AG09309 (cell line): ENCODE measurements at regions not wholly inside any gene's neighbourhood (a gene's known extent, or its start where the extent isn't known, plus 50 kb on each side); places are given as distances from the start of the nearest gene placed in this dataset.

ENCODE experiments used
- DNase-seq: peaks from one replicate; pipeline ENCODE4 v3.0.0-alpha.2; 2010; ENCODE audit warnings: low read depth
- H3K4me3 ChIP-seq: 2 replicates; pipeline ENCODE4 v1.5.1; 2011; ENCODE audit warnings: mild to moderate bottlenecking, low read depth, low read length, moderate library complexity; ENCODE audit not compliant: control insufficient read depth
- TF ChIP-seq, protein P1 (sequence below): IDR thresholded peaks from 2 replicates; pipeline ENCODE4 v1.5.1; 2011; ENCODE audit warnings: mild to moderate bottlenecking, low read depth, low read length, inconsistent platforms; ENCODE audit not compliant: insufficient read depth, control insufficient read depth; ENCODE audit errors: missing control alignments

DNA sequence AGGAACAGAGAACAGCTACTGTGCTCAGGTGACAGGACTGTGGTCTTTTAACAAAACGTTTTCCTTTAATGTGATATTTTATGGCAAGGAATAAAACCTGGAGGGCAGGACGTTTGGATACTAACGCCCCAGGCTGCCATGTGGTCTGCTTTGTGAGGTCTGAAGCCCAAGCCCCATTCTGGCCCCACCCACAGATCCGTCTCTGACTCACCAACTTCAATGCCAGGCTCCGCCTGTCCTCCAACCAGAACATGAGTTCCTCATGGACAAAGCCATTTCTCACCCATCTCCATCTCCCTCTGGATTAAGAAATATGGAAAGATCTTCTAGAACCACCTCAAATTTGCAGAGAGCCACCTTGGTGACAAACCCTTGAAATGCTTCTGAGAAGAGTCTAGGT, 148.8 kb downstream of the CRYBB2 start:
- TF ChIP-seq, protein P1, sequence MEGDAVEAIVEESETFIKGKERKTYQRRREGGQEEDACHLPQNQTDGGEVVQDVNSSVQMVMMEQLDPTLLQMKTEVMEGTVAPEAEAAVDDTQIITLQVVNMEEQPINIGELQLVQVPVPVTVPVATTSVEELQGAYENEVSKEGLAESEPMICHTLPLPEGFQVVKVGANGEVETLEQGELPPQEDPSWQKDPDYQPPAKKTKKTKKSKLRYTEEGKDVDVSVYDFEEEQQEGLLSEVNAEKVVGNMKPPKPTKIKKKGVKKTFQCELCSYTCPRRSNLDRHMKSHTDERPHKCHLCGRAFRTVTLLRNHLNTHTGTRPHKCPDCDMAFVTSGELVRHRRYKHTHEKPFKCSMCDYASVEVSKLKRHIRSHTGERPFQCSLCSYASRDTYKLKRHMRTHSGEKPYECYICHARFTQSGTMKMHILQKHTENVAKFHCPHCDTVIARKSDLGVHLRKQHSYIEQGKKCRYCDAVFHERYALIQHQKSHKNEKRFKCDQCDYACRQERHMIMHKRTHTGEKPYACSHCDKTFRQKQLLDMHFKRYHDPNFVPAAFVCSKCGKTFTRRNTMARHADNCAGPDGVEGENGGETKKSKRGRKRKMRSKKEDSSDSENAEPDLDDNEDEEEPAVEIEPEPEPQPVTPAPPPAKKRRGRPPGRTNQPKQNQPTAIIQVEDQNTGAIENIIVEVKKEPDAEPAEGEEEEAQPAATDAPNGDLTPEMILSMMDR = no peak
- no peak overlapping the region for H3K4me3 ChIP-seq
- DNase-seq = no peak

DNA sequence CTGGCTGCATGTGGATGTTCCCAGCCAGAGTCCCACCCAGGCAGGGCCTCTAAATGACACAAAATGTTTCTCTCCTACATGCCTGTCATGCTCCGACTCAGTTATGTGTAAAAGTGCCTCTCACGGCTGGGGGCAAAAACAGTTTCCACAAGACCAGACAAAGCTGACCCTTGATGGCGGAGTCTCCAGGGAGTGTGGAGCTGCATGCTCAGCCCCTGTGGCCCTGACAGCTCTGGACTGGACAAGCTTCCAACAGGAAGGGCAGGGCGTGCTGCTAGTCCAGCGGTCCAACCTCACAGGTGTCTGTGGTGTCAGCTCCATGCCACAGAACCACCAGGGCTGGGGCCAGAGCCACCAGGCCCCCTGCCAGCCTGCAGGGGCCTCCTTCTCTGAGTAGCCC, 149.6 kb downstream of the CRYBB2 start:
- TF ChIP-seq, protein P1 = no peak
- DNase-seq = no peak
- no peak overlapping the region for H3K4me3 ChIP-seq

DNA sequence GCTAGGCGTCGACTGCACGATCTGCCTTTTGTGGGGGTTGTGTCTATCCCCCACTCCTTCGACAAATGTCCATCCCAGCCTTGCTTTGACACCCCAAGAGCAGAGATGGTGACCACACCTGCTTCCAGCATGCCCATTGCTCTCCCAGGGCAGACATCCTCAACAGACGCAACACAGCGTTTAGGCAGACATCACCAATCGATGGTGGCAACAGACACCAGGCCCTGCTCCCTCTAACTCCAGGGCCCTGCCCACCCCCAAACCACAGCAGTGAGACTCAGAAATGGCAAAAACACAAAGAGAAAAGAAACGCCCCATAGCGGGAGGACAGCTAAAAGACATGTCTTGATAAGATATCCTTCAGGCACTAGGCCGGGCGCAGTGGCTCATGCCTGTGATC, 150.9 kb downstream of the CRYBB2 start:
- no peak overlapping the region for H3K4me3 ChIP-seq
- DNase-seq = no peak
- TF ChIP-seq, protein P1 = no peak

DNA sequence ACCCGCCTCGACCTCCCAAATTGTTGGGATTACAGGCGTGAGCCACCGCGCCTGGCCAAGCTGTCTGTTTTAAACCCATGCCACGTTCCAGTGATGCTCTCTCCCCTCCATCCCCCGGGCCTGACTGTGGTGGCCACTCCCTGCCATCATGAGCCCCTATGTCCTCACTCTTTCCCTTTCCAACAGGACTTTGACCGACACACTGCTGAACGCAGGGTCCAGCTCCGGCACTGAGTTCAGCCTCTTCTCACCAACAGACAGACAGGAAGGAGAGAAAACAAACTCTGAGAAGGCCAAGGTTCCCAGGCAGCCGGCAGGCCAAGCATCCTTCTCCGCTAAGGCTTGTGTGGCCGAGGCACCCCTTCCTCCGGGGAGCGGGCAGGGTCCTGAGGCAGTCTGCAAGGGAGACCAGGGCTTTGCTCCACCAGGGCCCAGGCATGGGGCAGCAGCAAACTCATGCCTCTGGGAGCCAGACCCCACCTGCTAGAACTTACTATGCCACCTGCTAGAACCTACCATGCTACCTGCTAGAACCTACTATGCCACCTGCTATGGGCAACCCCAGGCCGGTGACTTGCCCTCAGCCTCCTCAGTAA, 152.7 kb downstream of the CRYBB2 start:
- TF ChIP-seq, protein P1 = no peak
- H3K4me3 ChIP-seq = no peak overlapping the region
- DNase-seq = no peak

GRCh38 chr22:25373961-25374360, 154.5 kb downstream of the CRYBB2 start:
- DNase-seq = no peak
- no peak overlapping the region for H3K4me3 ChIP-seq

DNA sequence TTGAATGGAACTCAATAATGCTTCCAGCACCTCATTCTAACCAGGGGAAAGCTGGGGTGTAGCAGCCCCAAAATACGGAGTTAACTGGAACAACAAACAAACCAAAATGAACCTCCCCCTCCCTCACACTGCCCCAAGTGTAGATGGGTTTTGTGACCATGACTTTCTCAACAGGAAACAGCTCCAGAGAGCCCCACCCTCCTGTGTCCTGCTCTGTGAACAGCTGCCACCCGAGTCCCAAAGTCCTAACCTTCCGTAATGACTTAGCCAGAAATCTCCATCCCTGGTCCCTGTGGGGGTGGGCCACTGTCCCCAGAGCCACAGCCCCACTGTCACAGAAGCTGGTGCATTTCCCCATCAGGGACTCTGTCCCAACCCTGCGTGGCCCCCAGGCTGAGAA, 155.4 kb downstream of the CRYBB2 start:
- TF ChIP-seq, protein P1 = no peak
- no peak for DNase-seq
- no peak overlapping the region for H3K4me3 ChIP-seq

More at GRCh38 chr22:25373961-25374360, 154.5 kb downstream of the CRYBB2 start:
- TF ChIP-seq, protein P1 = no peak
